Activated naive CD4-positive, alpha-beta T cell treated with anti-CD3 and anti-CD28 coated beads, Interleukin-2, amount 50 U/mL, for 24 hours (primary cell): ENCODE measurements at regions not wholly inside any gene's neighbourhood (a gene's known extent, or its start where the extent isn't known, plus 50 kb on each side); places are given as distances from the start of the nearest gene placed in this dataset.

Experiments
- H3K27ac Mint-ChIP-seq: one replicate; pipeline ENCODE4 v1.8.0; 2021; ENCODE audit warnings: mild to moderate bottlenecking, mixed read lengths
- H3K27me3 Mint-ChIP-seq: one replicate; pipeline ENCODE4 v1.8.0; 2021; ENCODE audit warnings: mixed read lengths
- H3K36me3 Mint-ChIP-seq: one replicate; pipeline ENCODE4 v1.8.0; 2021; ENCODE audit warnings: mixed read lengths
- H3K4me1 Mint-ChIP-seq: one replicate; pipeline ENCODE4 v1.8.0; 2021; ENCODE audit warnings: mixed read lengths
- H3K4me3 Mint-ChIP-seq: one replicate; pipeline ENCODE4 v1.8.0; 2021; ENCODE audit warnings: mild to moderate bottlenecking, mixed read lengths
- H3K9me3 Mint-ChIP-seq: one replicate; pipeline ENCODE4 v1.8.0; 2021; ENCODE audit warnings: mixed read lengths

DNA sequence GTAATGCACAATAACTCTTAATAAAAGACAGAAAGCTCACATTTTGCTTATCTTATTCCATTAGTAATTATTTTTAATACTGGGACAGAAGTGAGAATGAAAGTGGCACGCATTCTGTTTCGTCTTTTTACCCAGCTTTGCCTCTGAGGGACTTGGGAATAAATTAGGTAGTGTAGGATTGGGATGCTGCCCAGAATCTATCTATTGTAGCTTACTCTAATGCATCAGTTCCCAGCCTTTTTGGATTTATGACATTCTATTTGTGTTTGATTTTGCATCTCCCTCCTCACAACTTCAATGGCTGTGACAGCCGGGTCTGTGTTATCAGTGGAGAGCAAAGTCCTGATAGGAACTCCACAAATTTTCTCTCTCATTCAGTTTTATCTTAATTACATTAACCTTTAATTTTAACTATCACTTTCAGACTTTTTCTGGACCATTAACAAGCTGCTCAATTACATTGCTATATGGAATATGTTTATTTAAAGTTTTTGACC lies 62.9 kb upstream of the TULP4 start:
- Mint-ChIP-seq H3K36me3 (peaks cover 7% of the 10 kb centered on the region), H3K4me1 (peaks cover 27% of the 10 kb centered on the region), H3K9me3 (no peaks in the 10 kb centered on the region), H3K27me3 (no peaks in the 10 kb centered on the region), H3K4me3 (no peak overlapping the region), H3K27ac (no peak overlapping the region)

DNA sequence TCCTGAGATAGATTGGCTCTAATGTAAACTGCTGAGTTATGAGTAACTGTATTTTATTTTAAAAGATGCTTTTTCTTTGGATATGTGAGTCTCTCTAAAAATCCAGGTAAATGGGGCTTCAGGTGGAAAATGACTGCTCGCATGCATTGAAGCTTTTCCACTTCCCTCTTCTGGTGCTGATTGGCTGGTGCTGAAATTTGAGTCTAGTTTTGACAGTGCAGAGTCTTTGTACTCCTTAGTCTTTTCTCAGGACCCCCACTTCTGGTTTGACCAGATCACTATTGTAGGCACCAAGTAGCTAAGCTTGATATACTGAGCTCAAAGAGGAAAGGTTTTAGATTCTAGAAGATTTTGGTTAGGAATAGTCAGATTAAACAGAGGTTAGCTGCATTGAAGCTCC lies 60.7 kb upstream of the TULP4 start:
- H3K27me3 Mint-ChIP-seq, result no peaks in the 10 kb centered on the region
- no peaks in the 10 kb centered on the region for H3K9me3 Mint-ChIP-seq
- peaks cover 40% of the 10 kb centered on the region for H3K4me1 Mint-ChIP-seq
- H3K4me3 Mint-ChIP-seq, result no peak overlapping the region
- peaks cover 5% of the 10 kb centered on the region for H3K36me3 Mint-ChIP-seq
- H3K27ac Mint-ChIP-seq, result no peak overlapping the region

DNA sequence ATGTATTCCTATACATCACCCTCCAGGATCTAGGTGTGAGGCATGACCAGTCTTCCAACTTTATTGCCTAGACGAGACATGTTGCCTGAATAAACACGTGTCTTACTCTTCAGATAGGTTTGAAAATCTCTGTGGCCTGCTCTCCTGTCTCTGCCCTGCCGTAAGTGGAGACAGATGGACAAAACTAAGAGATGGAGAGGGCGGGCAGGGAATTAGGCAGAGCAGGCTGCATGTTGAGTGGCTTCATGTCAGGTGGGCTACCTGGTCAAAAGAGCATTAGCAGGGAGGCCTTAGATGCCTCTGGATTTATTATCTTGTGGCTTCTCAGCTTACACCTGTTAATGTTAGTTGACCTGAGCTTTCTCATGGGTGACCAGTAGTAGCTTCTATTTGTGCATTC lies 59.0 kb upstream of the TULP4 start:
- H3K4me3 Mint-ChIP-seq, result no peak overlapping the region
- peaks cover 9% of the 10 kb centered on the region for H3K36me3 Mint-ChIP-seq
- peaks cover 57% of the 10 kb centered on the region for H3K4me1 Mint-ChIP-seq
- H3K27me3 Mint-ChIP-seq, result no peaks in the 10 kb centered on the region
- H3K9me3 Mint-ChIP-seq, result no peaks in the 10 kb centered on the region
- H3K27ac Mint-ChIP-seq, result no peak overlapping the region

DNA sequence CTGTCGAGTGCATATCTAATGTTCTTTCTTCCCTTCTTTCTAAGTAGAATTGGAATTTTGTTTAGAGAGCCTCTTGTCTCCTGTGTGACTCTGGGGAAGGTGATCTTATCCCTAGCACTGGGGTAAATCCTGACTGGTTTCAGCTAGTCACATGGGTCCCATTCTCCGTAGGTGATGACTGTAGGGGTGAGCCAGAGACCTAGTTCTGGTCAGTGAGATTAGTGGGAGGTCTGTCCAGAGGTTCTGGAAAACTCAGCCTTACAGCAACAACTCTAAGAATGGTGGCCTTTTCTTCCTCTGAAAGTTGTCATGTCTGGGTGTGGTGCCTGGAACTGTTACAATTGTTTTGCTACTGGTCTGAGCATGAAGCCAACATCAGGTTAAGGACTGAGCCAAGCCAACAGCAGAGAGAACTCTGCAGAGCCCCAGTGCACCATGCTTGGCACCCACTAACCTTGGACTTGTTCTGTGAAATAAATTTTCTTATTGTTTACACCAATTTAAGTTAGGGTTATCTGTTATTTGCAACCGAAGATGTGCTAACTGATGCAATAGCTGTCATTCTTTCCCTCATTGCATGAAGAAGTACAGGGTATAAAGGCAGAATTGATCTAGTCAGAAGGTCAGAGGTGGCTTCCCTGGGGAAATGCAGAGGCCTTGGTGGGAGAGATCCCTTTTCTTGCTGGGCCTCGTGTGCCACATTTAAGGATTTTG lies 56.8 kb upstream of the TULP4 start:
- H3K27ac Mint-ChIP-seq, result peak overlapping the region; percentile 43
- H3K36me3 Mint-ChIP-seq, result peaks cover 10% of the 10 kb centered on the region
- no peaks in the 10 kb centered on the region for H3K27me3 Mint-ChIP-seq
- H3K9me3 Mint-ChIP-seq, result no peaks in the 10 kb centered on the region
- peaks cover 61% of the 10 kb centered on the region for H3K4me1 Mint-ChIP-seq
- peak overlapping the region; percentile 5 for H3K4me3 Mint-ChIP-seq

DNA sequence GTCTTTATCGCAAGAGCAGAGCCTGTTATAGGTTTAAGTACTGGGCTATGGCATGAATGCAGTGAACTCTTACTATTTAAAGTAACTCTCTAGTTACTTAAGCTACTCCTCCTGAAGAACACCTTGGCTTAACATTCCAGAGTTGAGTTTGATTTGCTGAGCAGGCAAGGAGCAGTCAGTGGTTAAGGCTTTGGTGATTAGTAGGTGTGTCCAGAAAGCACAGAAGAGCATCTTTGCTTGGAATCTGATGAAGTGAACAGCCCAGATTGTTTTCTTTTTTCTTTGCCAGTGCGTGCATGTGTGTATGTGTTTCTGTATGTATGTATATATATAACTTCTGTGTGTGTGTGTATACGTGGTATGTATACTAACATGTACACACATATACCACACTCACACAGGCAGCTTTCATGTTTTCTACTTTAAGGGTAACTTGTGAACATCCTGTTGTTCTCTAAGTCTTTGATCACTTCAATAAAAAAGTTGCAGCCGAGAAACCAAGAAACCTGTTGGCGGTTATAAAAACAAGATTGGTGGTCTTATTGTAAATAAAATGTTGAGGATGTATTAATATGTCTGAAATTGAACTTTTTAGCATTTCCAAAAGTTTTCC lies 56.2 kb upstream of the TULP4 start:
- H3K9me3 Mint-ChIP-seq, result no peaks in the 10 kb centered on the region
- peak overlapping the region; percentile 43 for H3K27ac Mint-ChIP-seq
- H3K27me3 Mint-ChIP-seq, result no peaks in the 10 kb centered on the region
- peaks cover 10% of the 10 kb centered on the region for H3K36me3 Mint-ChIP-seq
- peak overlapping the region; percentile 31 for H3K4me3 Mint-ChIP-seq
- peaks cover 59% of the 10 kb centered on the region for H3K4me1 Mint-ChIP-seq

DNA sequence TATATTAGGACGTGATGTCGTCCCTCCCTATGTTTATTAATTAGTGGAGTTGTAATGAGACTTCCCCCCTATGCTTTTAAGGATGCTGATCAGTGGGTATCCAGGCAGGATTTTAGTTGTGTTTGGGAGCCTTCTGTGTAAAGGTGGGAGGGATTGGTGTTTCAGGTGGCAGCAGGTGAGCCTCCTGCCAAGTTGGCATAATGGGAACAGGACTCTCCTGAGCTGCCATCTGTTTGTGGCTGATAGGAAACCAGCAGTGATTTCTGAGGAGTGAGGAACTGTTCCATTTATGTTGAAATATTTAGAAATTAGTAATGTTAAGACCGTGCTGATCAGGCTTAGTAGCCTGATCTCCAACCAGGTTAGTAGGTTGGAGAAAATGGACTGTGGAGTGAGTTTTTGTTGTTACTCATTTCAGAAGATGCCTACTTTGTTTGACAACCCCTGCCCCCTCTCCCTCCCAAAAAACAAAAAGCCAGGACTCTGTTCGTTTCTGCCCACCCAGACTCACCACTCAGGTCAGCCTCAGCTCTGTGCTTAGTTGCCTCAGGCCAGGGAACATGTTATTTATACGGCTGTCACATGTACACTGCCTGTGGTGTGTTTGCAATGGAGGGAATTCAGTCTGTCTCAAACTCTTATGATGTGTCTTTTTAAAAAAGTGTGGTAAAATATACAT lies 55.4 kb upstream of the TULP4 start:
- Mint-ChIP-seq H3K4me1 (peaks cover 58% of the 10 kb centered on the region), H3K4me3 (peak overlapping the region; percentile 31), H3K36me3 (peaks cover 13% of the 10 kb centered on the region), H3K27me3 (no peaks in the 10 kb centered on the region), H3K27ac (no peak overlapping the region), H3K9me3 (no peaks in the 10 kb centered on the region)

DNA sequence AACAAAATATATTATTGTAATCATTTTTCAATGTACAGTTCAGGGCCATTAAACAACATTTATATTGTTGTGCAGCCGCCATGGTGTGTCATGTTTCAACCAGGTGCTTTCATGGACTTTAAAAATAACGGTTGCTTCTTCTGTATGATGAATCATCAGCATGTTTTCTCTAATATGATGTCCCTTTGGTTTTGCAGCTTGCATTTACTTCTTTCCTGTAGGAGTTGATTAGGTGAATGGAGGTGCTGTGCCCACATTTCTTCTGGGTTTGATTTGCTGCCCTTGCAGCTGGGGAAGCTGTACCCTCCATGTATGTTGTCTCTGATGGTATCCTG lies 54.9 kb upstream of the TULP4 start:
- no peak overlapping the region for H3K4me3 Mint-ChIP-seq
- H3K9me3 Mint-ChIP-seq, result no peaks in the 10 kb centered on the region
- H3K27ac Mint-ChIP-seq, result no peak overlapping the region
- H3K36me3 Mint-ChIP-seq, result peaks cover 13% of the 10 kb centered on the region
- H3K4me1 Mint-ChIP-seq, result peaks cover 58% of the 10 kb centered on the region
- no peaks in the 10 kb centered on the region for H3K27me3 Mint-ChIP-seq

DNA sequence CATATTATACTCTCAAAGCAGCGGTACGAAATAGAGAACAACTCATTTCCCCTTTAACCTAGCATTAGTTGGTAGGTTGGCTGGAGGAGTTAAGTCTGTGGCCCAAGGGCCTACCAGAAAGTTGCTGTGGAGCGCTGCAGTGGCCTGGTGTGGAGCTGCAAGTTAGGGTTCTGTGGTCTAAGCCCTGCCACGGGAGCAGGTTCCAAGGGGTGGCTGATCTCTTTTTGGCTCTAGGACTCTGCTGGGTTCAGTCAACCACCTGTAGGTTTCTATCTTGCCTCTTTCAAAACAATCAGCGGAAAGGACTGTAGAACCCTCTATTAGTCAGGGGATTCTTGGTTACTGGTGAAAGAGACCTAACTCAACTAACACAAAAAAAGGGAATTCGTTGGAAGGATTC lies 54.5 kb upstream of the TULP4 start:
- peaks cover 55% of the 10 kb centered on the region for H3K4me1 Mint-ChIP-seq
- H3K36me3 Mint-ChIP-seq, result peaks cover 11% of the 10 kb centered on the region
- no peaks in the 10 kb centered on the region for H3K27me3 Mint-ChIP-seq
- H3K9me3 Mint-ChIP-seq, result no peaks in the 10 kb centered on the region
- no peak overlapping the region for H3K4me3 Mint-ChIP-seq
- no peak overlapping the region for H3K27ac Mint-ChIP-seq

DNA sequence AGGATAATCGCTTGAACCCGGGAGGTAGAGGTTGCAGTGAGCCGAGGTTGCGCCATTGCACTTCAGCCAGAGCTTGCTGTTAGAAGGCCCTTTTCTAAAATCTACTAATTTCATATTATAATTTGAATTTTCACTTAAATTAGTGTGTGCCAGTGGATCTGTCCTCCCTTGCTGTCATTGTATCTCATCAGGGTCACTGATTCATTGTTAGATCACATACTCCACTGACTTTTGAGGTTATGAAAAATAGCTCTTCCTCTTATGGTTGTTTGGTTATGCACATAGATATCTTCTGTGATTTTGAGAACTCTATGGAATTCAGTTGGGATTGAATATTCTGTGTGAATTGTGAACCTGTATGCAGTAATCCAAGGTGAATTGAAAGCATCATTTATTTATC lies 53.1 kb upstream of the TULP4 start:
- Mint-ChIP-seq H3K36me3 (peaks cover 8% of the 10 kb centered on the region), H3K9me3 (no peaks in the 10 kb centered on the region), H3K27me3 (no peaks in the 10 kb centered on the region), H3K27ac (no peak overlapping the region), H3K4me1 (peaks cover 50% of the 10 kb centered on the region), H3K4me3 (no peak overlapping the region)

DNA sequence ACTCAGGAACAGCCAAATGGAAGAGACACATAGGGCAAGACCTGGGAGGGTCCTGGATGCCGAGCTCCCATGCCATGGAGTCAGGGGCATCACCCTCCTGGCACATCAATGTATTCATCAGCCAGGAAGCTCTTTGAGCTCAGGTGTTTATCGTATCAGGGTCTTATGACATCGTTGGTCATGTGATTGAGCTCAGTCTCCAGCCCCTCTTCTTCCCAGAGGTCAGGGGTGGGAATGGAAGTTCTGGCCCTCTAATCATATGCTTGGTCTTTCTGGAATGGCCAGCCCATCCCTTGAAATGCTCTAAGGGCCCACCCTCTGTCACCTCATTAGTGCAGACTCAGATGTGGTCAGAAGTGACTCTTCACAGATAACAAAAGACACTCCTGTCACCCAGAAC lies 52.4 kb upstream of the TULP4 start:
- Mint-ChIP-seq H3K36me3 (peaks cover 8% of the 10 kb centered on the region), H3K27ac (no peak overlapping the region), H3K27me3 (no peaks in the 10 kb centered on the region), H3K9me3 (no peaks in the 10 kb centered on the region), H3K4me1 (peaks cover 52% of the 10 kb centered on the region), H3K4me3 (no peak overlapping the region)

DNA sequence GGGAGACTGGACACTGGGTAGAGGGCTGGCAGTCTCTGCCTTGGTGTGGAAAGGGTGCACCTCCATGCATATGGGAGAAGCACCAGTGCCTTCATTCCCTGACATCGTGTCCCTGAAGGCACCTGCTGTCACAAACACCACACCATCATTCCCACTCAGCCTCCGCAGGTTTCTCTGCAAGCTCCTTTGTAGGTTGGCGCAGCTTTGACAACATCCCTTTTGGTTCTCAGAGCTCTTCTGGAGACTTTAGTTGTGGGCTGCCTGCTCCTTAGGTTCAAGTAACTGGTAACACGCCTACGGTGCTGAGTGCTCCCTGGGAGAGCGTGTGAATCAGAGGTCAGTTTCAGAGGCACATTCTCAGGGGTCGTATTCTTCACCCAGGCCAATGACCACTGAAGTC lies 50.2 kb upstream of the TULP4 start:
- Mint-ChIP-seq H3K9me3 (no peaks in the 10 kb centered on the region), H3K4me1 (peaks cover 34% of the 10 kb centered on the region), H3K36me3 (peaks cover 8% of the 10 kb centered on the region), H3K4me3 (no peak overlapping the region), H3K27me3 (no peaks in the 10 kb centered on the region), H3K27ac (no peak overlapping the region)
